SH-SY5Y (cell line): ENCODE measurements at regions not wholly inside any gene's neighbourhood (a gene's known extent, or its start where the extent isn't known, plus 50 kb on each side); places are given as distances from the start of the nearest gene placed in this dataset.

Source experiments
- GATA2 ChIP-seq: IDR thresholded peaks from 2 replicates; pipeline ENCODE4 v1.6.1; 2011; ENCODE audit warnings: mild to moderate bottlenecking, low read depth, low read length
- GATA3 ChIP-seq: IDR thresholded peaks from 2 replicates; pipeline ENCODE4 v1.6.1; 2011; ENCODE audit warnings: low read depth, mild to moderate bottlenecking, low read length, moderate library complexity

DNA sequence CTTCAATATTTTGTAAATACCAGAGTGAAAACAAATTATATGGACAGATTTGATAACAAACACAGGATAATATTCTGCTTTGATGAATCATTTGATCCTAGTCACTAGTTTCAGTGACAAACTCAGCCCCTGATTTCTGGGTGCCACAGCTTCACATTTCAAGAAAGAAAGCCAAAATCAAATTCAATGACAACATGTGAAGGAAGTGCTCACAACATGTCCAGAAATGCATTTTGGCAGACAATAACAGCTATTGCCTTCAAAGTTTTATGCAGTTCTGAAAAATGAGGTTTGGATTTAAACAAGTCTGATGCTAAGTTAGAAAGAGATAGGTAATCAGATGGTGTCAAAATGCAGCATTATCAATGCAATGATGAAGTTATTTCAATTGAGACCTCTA is 106.9 kb upstream of the PIEZO2 start:
- TF ChIP-seq GATA3 (no peak), GATA2 (no peak)
